NCI-H128 (cell line): ENCODE measurements at regions not wholly inside any gene's neighbourhood (a gene's known extent, or its start where the extent isn't known, plus 50 kb on each side); places are given as distances from the start of the nearest gene placed in this dataset.
"Not testable (repeated sequence)": the region's sequence is repeated elsewhere in the genome, so short reads cannot be mapped to it uniquely, and the experiment has no call there.

ENCODE experiments used
- DNase-seq: peaks from one replicate; lab custom pipeline; 2025; ENCODE audit not compliant: unreplicated experiment; lab: John Stamatoyannopoulos, UW

DNA sequence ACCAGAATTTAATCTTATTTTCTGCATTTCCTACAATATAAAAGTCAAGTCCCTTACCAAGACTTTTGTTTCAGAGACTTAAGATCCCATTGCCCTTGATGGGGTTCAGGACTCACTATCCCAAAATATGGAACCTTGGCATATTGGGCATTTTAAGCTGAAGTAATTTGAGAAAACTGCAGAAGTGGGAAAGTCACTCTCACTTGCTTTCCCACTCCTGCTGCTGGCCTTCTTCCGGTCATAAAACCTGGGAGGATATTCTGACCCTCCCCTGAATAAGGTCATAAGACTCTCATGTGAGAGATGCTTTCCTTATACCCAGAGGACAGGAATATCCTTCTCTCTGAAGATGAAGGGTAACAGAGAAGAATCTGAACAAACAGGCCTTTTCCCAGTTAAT, 92.8 kb upstream of the IFNGR1 start:
- DNase-seq: no peak

DNA sequence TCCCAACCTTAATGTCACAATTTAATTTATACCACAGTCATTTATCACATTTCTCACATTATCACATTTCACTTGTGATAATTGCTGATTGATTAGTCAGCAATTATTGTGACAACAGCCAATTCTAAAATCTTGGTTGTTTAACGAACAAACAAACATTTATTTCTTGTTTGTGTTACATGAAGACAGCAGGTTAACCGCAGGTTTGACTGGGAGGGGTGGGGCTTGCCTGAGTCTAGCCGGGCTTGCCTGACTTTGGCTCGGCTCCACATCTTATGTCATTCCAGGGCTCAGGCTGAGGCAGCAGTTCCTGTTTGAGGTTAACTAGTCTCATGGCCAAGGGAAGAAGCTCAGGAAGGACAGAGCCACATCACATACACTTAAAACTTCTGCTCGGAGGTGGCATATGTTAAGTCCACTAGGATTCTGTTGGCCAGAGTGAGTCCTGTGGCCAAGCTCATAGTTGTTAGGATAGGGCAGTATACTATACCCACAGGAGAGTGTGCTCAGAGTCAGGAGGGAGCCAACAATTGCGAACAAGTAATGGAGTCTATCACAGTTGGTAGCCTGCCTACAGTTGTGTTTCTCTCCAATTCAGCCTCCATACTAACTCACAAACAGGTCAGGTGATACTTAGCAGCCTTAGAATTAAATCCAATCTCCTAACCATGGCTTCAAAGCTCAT, 90.0 kb upstream of the IFNGR1 start:
- DNase-seq: no peak

DNA sequence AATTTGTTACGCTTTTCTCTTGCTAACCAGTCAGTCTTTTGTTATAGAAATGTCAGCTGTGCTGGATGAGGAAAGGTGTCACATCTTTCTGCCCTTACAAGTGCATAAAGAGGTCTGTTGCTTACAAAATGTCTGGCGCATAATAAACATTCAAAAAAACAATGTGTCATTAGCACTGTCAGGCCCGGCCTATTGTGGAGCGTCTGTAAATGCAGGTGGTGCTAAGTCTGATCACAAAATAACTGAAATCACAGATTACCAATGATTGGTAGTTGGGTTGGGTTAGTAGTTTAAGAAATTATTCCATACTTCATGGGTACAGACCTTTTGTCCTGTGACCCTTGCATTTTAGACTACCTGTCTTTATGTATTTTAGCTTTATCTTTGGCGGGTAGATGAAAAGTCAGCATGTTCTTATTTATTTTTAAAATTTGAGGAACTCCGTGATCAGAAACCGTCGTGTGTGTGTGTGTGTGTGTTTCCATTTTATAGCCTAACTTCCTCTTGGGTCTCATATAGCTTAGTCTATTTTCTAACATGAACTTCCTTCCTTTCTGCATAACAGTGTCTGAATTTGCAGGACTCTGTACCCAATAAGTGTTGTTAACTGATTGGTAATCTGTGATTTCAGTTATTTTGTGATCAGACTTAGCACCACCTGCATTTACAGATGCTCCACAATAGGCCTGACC, 88.1 kb upstream of the IFNGR1 start:
- DNase-seq: no peak

DNA sequence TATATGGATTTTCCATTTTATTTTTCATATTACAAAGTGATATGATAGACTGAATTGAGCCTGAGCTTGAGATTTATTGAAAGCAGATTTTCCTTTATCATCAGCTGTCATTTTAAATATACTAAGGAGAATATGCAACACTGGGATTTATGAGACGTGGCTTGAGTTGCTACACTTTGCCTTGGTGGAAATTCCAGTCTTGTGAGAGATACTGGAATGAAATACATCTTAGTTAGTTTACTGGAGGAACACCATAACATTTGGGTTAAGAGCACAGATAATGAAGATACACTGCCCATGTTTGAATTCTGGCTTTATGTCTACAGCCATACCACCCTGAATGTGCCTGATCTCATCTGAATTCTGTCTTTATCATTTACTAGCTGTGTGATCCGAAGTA, 86.5 kb upstream of the IFNGR1 start:
- no peak for DNase-seq

DNA sequence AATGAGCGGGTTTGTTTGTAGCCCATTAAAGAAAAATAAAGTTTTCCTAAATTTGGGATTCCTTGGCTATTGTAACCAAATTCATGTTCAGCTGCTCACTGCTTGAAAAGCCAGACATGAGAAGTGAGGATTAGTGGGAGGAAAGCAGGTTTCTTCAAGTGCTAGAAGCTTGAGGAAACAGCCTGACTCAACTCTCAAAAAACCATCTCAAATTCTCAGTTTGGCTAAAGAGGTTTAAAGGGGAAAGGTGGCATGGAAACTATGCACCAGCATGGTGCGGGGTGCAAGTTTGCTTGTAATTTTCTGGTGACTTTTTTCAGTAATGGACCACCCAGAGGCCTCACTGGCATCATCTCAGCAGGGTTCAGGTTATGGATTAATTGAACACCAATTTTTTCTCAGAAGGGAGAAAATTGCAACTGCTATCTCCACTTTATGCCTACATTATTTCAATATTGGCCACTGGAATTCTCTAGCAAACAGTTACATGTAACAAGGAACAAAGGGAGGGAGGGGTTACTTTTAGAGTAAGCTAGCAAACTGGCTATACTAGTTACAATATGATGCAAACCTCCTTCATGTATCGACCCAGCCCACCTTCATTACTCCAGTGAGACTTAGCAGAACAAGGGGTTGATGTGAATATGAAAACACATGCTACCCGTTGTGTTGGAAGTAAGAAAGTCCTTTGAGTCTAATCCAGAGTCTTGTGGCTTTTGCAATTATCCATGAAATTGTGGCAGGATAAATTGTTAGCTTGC, 85.0 kb upstream of the IFNGR1 start:
- no peak for DNase-seq

DNA sequence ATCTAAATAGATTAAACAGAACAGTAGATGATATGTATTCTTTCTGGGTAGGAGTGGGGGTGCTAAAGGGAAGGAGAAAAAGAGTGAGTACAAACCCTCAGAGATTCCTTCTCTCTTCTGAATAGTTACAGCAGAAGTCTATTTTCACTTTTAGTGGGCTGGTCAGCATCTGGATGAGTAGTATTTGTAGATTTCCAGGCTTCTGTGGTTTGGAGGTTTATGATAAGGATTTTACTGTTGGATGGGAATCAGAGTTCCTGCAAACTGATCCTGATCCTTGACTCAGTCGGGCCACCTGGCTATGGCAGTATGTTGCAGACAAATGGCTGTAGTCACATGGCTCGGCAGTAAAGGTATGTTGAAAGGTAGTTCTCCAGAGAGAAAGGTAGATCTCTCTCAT, 84.3 kb upstream of the IFNGR1 start:
- no peak for DNase-seq

DNA sequence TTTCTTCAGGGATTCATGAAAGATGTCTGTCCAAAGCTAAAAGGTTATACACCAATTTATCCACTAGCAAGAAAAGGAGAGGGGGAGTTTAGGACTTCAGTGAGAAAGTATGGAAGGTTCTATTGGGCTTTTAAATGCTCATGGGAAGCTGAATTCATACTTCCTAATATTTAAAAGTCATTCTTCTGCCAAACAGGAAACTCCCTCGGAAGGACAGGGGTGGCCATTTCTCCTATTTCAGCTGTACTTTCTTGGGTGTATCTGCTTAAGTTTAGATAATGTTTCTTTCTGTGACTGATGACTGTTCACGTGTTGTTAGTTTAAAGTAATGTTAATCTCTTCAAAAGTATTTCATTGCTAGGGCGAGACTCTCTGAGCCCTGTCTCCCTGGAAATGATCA, 80.5 kb upstream of the IFNGR1 start:
- no peak for DNase-seq

DNA sequence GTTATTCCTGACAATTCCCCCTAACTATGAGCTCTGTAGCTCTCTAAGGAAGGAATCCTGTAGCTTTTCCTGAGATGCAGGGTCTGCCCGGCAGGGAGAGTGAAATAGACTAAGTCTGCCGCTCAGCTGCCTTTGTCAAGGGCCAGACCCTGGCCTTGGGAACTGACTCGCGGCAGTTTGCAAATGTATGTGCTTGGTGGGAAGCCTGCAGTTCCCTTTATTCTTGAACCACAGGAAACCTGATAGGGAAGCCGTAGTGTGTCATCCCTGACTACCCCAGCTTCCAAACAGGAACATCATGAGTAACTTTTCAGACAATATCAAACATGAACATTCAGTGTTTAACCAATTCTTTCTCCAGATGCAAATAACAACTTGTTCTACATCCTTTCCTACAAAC, 78.7 kb upstream of the IFNGR1 start:
- no peak for DNase-seq

DNA sequence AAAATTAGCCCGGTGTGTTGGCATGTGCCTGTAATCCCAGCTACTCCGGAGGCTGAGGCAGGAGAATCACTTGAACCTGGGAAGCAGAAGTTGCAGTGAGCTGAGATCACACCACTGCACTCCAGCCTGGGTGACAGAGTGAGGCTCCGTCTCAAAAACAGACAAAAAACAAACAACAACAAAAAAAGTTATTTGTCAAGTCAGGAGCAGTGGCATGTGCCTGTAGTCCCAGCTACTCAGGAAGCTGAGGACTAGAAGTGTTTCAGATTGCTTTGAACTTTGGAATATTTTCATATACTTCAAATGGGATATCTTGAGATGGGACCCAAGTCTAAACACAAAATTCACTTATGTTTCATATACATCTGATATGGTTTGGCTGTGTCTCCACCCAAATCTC, 73.1 kb upstream of the IFNGR1 start:
- DNase-seq: not testable (repeated sequence)

DNA sequence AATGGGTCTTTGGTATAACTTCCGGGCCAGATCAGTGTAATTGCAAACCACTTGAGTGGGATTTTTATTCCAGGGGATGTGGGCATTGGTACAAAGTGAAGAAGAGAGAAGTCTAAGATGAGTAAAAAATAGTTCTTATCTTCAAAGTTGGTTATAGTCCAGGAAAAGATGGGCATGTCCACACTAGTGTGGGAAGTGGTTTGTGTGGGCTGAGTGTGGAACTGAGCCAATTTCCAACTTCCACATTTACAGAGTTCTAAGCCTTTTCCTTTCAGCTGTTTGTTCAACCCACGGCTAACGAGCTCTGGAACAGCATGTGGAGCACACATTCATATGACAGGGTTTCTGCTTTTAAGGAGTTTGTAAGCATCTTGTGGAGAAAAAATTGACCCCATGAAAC, 72.3 kb upstream of the IFNGR1 start:
- no peak for DNase-seq

DNA sequence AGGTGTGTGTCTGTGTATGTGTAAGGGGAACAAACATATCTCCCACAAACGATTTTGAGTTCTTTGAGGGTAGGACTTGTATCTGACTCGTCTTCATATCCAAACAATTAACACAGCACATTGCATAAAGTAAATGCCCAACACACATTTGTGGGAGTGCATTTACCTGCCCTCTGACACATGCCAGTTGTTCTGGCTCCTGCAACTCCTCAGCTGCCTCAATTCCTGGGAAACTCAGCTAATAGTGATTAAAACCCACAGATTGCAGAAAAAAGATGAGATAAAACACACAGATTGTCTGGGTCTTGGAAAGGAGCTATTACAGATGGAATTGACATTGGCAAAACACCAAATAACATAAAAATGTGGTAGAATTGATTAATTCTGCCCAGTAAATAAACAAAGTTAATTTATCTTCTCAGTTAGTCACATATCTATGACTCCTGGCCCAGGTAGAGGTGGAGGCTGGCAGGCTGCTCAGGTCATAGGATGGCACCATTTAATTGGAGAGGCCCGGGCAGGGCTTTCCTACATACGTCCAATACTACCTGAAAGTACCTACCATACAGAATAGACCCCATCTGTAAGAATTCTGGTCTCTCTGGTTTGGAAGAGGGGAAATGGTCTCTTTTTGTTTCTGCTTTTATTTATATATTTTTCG, 71.5 kb upstream of the IFNGR1 start:
- DNase-seq: no peak

DNA sequence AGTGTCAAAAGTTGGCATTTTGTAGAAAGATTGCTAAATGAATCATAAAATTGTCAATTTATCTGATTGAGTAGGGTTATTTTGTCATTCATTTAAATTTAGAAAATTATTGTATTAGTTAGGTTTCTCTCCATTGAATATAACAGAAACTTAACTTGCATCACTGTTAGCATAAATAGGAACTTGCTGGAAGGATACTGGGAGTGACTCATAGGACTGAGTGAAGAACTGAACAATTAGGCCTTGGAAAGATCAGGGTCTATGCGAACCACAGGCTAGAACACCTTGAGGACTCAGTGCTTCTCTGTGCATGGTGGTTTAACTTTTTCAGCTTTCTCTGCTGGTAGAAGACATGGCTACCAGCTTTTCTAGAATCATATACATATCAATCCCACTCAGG, 67.7 kb upstream of the IFNGR1 start:
- DNase-seq: no peak

DNA sequence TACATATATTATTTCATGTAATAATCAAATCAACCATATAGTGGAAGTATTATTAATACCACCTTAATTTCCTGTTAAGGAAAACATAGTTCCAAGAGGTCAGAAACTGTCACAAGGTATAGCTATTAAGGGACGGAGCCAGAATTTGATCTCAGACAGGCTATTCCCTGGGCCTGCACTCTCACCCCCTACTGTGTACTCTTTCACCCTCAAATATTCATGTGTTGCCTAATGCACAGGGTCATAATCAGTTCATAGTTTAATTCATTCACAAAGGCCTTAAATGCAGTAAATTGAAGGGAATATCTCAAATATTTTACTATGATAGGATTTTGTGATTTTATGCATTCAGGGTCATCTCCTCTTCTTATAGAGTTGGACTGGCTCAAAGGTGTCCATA, 67.2 kb upstream of the IFNGR1 start:
- no peak for DNase-seq

DNA sequence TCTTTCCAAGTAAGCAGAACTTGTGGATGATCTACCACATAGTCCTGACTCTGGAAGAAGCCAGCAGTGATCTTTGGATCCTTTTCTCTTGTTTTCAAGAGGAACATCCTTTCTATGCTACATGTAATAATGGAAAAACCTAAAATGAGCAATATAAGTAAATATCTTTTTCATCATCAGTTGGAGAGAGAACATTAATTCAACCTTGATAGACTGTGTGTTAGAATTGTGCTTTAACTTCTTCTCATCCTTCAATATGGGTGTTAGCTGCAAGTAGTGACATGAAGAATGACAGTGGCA, 65.6 kb upstream of the IFNGR1 start:
- no peak for DNase-seq

DNA sequence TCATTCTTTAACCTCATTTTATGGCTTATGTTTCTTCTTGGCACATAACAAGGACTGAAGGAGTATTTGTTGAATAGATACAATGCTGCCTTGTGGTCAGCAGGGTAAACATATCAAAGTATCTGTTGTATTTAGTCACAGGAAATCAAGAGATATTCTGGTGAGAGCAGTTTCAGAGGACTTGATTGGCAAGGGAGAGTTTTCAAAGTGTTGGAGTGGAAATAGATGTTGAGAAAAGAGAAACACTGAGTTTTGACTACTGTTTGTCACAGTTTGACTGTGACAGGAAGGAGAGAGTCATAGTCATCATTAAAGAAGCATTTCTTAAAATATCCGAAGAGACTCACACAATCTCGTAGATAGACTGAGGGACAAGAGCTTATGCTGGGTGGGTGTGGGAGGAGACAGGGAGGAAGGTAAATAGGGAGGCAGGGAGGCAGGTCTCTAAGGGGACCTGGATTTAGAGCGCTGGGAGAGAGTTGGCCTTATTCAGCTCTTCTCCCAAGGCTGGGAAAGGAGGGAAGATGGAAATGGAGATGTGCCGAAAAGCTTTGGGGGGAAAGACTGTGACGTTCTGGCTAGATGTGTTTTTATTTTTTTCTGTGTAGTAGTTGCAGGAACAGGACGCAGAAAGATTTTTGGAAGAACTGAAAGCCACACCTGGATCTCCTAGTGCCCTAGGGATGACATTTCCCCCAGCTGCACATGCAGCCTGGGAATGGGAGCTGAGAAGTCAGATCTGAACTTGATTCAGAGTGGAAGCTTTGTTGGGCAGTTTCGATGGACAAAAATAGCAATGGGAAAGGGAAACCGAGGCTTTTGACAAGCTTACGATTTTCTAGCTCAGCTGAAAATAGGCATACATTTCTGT, 65.0 kb upstream of the IFNGR1 start:
- DNase-seq: no peak

DNA sequence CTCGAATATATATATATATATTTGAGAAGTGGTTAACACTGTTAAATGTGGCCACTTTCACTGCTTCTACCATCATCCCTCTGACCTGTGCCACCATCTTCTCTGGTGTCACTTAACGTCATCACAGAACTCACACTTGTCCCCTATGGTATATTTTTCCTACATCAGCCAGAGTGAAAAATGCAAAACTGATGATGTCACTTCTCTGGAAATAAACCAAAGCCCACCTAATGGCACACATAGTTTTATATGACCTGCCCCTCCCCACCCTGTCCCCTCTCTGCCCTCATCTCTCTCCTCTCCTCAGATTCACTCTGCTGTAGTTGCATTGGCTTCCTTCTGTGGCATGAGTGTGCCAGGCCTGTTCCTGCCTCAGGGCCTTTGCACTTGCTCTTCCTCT, 63.9 kb upstream of the IFNGR1 start:
- no peak for DNase-seq

DNA sequence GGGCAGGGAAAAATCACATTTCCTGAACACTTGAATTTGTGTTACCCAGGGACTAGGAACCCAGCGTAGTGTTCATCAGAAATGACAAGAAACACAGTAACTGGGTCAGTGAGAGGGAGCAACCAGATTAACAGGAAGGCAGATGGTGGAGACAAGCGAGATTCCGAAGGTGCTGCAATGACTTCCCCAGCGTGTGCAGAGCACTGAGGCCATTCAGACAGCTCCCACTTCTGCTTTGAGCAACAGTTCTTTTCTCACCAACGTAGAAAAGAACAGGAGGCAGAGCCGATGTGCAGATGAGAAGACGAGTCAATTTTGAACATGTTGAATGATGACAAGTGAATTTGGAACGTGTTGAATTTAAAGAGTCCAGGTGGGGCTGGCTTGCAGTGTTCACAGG, 63.1 kb upstream of the IFNGR1 start:
- no peak for DNase-seq

DNA sequence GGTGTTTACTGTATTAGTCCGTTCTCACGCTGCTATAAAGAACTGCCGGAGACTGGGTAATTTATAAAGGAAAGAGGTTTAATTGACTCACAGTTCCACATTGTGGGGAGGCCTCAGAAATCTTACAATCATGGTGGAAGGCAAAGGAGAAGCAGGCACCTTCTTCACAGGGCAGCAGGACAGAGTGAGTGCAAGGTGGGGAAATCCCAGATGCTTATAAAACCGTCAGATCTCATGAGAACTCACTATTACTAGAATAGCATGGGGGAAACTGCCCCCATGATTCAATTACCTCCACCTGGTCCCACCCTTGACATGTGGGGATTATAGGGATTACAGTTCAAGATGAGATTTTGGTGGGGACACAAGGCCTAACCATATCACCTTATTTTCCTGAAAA, 60.1 kb upstream of the IFNGR1 start:
- not testable (repeated sequence) for DNase-seq

DNA sequence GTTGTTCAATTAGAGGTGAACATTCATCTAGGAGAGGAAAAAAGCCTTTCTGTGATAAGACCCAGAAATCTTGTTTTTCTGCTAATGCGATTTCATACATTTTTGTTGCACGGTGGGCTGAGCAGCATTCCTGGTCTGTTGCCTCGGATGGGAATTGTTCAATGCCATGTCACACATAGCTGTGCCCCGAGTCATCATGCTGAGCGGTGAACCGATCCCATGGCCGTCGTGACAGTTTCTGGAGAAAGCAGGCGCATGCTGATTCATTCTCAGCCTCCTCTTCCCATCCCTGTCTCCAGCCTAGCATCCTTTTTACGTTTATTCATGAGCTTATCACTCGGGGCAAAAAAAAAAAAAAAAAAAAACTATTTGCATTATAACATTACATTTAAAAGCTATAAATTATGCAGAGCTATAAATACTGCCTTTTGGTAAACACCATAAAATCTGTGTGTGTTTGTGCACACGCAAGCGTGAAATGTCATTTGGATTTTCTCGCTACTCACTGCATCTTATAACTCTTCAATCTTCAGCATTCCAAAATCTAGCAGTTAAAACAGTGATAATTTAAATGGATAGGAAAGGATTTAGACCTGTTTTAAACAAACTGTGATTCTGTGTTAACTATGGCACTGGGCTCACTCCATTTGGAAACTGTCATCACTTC, 58.9 kb upstream of the IFNGR1 start:
- no peak for DNase-seq

DNA sequence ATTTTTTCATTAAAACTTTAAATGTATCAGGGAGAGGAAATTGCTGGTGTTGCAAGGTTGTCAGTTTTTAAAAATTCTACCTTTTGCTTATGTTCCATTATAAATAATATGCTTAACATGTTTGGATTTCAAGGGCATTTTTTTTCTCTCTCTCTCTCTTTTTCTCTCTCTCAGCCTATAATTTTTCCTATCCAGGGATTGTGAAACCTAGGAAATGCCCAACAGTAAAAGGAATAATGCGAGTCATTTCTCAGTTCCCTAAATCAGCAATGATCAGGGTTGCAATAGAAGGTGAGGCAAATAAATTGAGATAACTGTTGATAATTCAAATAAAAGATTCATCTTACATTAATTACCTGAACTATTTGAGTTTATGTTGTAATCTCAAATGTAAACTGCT, 53.2 kb upstream of the IFNGR1 start:
- DNase-seq: no peak
